Fibroblast of lung (primary cell): ENCODE measurements at regions not wholly inside any gene's neighbourhood (a gene's known extent, or its start where the extent isn't known, plus 50 kb on each side); places are given as distances from the start of the nearest gene placed in this dataset.

ENCODE experiments used
- EZH2 ChIP-seq: IDR thresholded peaks from 2 replicates; pipeline ENCODE4 v1.5.1; 2012; ENCODE audit warnings: low read length, control low read depth, mild to moderate bottlenecking; ENCODE audit errors: missing control alignments
- TF ChIP-seq, protein P1 (sequence below), 2 donors: IDR thresholded peaks in 1 of 2; conservative IDR thresholded peaks in 1 of 2; 1 replicate in 1 of 2; 2 replicates in 1 of 2; pipeline ENCODE4 v1.5.1; 2011 to 2012; ENCODE audit warnings: low read length in 2 of 2, control low read depth in 1 of 2, inconsistent platforms in 1 of 2, low read depth in 1 of 2, mild to moderate bottlenecking in 1 of 2

DNA sequence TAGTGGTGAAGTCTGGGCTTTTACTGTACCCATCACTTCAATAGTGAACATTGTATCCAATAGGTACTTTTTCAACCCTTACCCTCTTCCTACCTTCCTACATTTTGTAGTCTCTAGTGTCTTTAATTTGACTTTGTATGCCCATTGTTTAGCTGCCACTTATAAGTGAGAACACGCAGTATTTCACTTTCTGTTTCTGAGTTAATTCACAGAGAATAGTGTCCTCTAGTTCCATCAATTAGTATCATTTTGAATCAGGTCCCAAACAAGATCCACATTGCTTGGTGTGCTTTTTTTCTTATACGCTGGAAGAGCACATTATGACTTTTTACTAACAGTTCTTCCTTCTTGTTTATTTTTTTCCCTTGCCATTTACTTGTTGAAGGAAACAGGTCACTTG lies 176.0 kb upstream of the WDFY3 start:
- TF ChIP-seq, protein P1, sequence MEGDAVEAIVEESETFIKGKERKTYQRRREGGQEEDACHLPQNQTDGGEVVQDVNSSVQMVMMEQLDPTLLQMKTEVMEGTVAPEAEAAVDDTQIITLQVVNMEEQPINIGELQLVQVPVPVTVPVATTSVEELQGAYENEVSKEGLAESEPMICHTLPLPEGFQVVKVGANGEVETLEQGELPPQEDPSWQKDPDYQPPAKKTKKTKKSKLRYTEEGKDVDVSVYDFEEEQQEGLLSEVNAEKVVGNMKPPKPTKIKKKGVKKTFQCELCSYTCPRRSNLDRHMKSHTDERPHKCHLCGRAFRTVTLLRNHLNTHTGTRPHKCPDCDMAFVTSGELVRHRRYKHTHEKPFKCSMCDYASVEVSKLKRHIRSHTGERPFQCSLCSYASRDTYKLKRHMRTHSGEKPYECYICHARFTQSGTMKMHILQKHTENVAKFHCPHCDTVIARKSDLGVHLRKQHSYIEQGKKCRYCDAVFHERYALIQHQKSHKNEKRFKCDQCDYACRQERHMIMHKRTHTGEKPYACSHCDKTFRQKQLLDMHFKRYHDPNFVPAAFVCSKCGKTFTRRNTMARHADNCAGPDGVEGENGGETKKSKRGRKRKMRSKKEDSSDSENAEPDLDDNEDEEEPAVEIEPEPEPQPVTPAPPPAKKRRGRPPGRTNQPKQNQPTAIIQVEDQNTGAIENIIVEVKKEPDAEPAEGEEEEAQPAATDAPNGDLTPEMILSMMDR (conservative IDR thresholded peaks at IDR 0.05 in 1 of 2, IDR thresholded peaks at IDR 0.05 in 1 of 2; ENCODE audit: low read depth in 1 of 2, low read length in 2 of 2) = no peak
- TF ChIP-seq EZH2 = no peak
